ENCODE measurements at regions not wholly inside any gene's neighbourhood (a gene's known extent, or its start where the extent isn't known, plus 50 kb on each side); places are given as distances from the start of the nearest gene placed in this dataset.
A peak's percentile ranks its signal among the peaks of the same experiment; 100 is the strongest.

- DNase-seq (ENCODE audit: extremely low read depth, low read depth): no peak
- H3K4me3 ChIP-seq (replicated peaks; ENCODE audit: low read depth, low read length): peak overlapping the region; percentile 28
- no peak for TF ChIP-seq CTCF (IDR thresholded peaks at IDR 0.05; ENCODE audit: low read depth, low read length, missing control alignments)
Observed at GRCh38 chr9:33676746-33677505, 118.4 kb upstream of the PRSS3 start.

- no peak for DNase-seq (ENCODE audit: extremely low read depth, low read depth)
- H3K4me3 ChIP-seq (replicated peaks; ENCODE audit: low read depth, low read length): peak overlapping the region; percentile 26
- no peak for TF ChIP-seq CTCF (IDR thresholded peaks at IDR 0.05; ENCODE audit: low read depth, low read length, missing control alignments)
Observed at GRCh38 chr9:33677506-33677809, 117.9 kb upstream of the PRSS3 start.

- no peak overlapping the region for H3K4me3 ChIP-seq (replicated peaks; ENCODE audit: low read depth, low read length)
- TF ChIP-seq CTCF (IDR thresholded peaks at IDR 0.05; ENCODE audit: low read depth, low read length, missing control alignments): no peak
- no peak for DNase-seq (ENCODE audit: extremely low read depth, low read depth)
Observed at GRCh38 chr9:33677961-33678360, 117.4 kb upstream of the PRSS3 start.

- H3K4me3 ChIP-seq (replicated peaks; ENCODE audit: low read depth, low read length): no peak overlapping the region
- no peak for DNase-seq (ENCODE audit: extremely low read depth, low read depth)
- no peak for TF ChIP-seq CTCF (IDR thresholded peaks at IDR 0.05; ENCODE audit: low read depth, low read length, missing control alignments)
Observed at GRCh38 chr9:33682551-33682950, 112.8 kb upstream of the PRSS3 start.

GRCh38 chr9:33684831-33685230, 110.5 kb upstream of the PRSS3 start:
- no peak overlapping the region for H3K4me3 ChIP-seq (replicated peaks; ENCODE audit: low read depth, low read length)
- TF ChIP-seq CTCF (IDR thresholded peaks at IDR 0.05; ENCODE audit: low read depth, low read length, missing control alignments): no peak
- DNase-seq (ENCODE audit: extremely low read depth, low read depth): no peak

- DNase-seq (ENCODE audit: extremely low read depth, low read depth): no peak
- no peak for TF ChIP-seq CTCF (IDR thresholded peaks at IDR 0.05; ENCODE audit: low read depth, low read length, missing control alignments)
- no peak overlapping the region for H3K4me3 ChIP-seq (replicated peaks; ENCODE audit: low read depth, low read length)
Observed at GRCh38 chr9:33686942-33687341, 108.4 kb upstream of the PRSS3 start.

GRCh38 chr9:33687779-33688178, 107.6 kb upstream of the PRSS3 start:
- DNase-seq (ENCODE audit: extremely low read depth, low read depth): no peak
- no peak for TF ChIP-seq CTCF (IDR thresholded peaks at IDR 0.05; ENCODE audit: low read depth, low read length, missing control alignments)
- no peak overlapping the region for H3K4me3 ChIP-seq (replicated peaks; ENCODE audit: low read depth, low read length)
